HG02759 (cell line): ENCODE measurements at regions not wholly inside any gene's neighbourhood (a gene's known extent, or its start where the extent isn't known, plus 50 kb on each side); places are given as distances from the start of the nearest gene placed in this dataset.
"Not testable (repeated sequence)": the region's sequence is repeated elsewhere in the genome, so short reads cannot be mapped to it uniquely, and the experiment has no call there.

Experiments
- ATAC-seq: cut with Tn5 transposase; IDR thresholded peaks from one replicate; pipeline ENCODE4 v1.9.1; 2021; ENCODE audit warnings: mild to moderate bottlenecking, moderate library complexity; ENCODE audit not compliant: unreplicated experiment

DNA sequence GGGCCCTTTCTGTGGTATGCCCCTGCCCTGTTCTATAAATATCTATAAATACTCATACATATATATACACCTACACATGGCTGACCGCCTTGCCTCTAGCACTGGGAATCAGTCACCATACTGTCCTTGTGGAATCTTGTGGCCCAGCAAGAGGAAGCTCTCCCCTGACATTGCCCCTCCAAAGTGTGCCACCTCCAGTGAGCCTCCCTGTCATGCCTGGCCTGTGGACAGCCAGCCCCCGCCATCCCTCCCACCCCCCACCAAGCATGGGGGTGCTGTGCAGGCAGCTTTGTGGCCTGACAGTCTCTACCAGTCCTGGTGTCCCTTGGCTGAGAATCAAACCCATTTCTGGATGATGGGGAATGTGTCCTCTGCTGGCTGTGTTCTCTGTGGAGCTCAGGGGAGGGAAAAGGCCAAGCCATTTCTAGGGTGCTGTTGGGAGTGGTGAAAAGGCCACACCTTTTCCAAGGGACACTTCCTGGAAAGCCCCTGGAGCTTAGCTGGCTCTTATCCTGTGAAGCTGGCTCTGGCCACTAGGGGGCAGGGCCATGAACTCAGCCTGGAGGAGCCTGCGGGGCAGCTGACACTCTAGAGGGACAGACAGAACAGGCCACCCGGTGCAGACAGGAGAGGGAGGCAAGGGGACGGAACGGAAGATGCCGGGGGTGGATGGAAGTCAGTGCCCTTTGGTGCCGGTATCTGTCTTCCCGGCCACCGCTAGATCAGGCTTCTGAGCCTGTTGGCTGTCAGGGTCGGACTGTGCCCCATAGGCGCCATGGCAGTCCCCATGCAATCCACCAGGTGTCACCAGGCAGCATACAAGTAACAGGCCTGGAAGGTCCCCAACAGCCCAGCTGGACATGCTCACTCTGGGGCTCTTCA lies 167.2 kb downstream of the TBC1D2B start:
- ATAC-seq = not testable (repeated sequence)

DNA sequence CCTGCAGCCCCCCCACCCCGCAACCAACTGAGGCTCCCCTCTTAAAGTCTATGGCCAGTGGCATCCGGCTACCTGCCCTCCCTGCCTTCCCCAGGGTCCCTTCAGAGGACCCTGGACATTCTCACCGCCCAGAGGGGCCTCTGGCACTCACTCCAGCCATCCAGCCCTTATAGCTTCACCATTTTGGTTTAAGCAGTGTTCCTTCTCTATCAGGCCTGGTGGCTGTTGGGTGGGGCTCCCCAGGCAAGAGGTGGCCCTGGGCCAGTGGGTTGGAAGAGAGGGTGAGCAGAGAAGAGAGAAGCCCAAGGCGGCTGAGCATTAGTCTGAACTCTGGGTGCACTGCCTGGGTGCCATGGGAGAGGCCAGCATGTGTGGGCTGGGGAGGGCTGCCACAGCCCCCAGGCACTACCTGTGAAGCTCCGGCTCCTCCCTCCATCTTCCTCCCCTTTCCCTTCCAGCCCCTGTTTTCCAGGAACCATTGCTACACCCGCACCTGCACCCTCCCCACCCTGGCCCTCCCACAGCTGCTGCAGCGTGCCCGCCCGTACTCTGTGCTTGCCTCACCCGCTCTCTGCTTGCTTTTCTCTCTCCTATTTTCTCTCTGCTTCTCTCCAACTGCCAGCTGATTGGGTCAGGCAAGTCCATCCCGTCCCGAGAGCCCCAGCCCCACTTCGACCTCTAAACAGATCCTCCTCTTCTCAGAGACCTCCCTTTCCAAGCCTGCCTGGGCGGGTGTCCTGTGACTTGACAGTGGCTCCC lies 168.2 kb downstream of the TBC1D2B start:
- ATAC-seq = no peak

GRCh38 chr15:77908752-77909111 lies 168.8 kb downstream of the TBC1D2B start:
- not testable (repeated sequence) for ATAC-seq

DNA sequence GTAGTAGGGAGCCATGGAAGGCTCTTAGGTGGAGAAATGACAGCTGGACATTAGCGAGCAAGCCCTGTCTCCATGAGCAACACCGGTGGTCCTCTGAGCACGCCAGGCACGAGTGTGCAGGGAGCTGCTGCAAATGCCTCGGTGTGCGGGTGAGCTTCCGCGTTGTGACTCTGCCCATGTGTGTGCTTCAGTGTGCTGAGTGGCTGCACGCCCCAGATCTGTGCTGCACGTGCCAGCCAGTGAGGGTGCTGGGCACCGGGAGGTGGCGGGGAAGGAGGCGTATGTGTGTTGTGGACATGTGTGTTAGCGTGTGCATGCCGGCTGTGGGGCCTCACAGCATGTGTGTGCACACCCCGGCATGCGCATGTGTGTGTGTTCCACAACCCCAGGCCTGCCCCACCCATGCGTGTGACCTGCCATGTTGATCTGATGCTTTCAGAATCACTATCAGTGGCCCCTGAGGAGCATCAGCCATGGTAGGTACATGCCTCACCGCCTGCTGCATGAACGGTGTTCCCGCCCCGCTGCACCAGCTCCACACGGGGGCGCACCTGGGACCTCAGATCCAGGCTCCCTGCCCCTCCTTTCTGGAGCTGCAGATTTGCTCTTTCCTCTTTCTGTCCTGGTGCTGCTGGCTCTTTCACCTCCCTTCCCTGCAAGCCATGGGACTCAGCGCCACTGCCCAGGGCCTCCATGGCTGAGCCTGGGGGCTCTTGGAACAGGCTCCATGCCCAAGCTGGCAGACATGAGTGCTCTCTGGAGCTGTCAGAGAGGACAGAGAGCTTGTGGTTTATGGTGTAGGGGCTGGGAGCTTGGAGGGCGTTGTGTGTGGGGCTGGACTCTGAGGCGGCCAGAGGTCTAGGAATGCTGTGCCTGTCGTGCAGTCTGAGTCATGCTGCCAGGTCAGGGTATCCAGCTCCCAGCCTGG lies 169.4 kb downstream of the TBC1D2B start:
- ATAC-seq = no peak

- ATAC-seq = not testable (repeated sequence)
These were observed 171.2 kb downstream of the TBC1D2B start for GRCh38 chr15:77906062-77906990.

DNA sequence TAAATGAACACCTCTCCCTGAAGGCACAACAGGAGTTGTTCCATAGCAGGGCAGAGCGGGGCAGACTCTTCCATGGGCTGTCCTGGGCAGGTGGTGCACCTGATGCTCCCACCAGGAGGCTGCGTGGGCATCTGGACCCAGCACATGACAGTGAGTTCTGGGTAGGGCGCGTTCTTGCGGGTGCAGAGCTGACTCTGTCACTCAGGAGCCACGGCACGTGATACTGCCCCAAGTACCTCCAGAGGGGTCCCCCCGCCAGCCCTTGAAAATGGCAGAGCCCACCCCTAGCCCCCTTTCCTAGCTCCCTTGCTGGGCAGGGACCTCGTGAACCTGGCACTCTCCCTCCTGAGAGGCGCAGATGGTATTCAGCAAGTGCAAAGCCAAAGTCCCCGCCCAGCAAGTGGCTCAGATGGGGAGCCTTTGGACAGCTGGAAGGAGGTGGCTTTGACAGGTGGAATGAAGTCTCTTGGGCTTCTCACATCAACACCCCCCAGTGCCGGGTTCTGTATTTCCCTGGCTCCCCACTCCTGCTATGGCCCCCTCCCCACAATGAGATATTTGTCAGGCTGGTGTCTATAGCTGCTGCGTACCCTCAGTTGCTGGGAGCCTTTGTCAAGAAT lies 172.1 kb downstream of the TBC1D2B start:
- no peak for ATAC-seq

DNA sequence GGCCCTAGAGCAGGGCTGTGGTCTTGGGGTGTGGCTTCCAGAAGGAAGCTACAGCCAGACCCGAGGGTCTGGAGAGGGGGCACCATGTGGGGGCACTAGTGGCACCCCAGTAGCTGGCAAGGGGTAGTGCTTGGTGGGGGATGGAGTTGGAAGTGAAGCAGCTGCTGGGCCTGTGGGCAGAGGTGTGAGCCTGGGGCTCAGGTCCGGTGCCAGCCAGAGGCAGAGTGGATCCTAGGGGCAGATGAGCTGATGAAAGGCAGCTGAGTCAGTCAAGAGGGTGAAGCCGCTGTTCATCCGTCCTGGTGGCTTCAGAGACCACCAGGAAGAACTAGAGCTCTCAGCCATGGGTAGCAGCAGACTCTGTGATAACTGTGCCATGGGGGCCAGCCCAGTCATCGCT lies 172.6 kb downstream of the TBC1D2B start:
- no peak for ATAC-seq

DNA sequence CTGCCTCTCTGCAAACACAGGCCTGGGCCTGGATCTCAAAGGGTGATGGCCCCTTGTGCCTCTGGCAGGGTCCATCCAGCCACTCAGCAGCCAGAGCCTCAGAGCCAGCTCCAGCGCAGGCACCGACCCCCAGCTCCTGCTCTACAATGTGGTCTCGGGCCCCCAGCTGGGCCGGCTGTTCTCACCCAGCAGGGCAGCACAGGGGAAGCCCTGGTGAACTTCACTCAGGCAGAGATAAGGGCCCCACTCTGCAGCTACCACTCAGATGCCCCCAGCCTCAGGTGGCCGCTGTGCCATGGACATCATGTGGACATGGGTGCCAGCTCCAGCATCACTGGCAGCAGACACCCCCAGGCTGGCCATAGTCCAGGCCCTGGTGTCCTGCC lies 173.1 kb downstream of the TBC1D2B start:
- no peak for ATAC-seq

GRCh38 chr15:77903761-77904435 lies 173.6 kb downstream of the TBC1D2B start:
- not testable (repeated sequence) for ATAC-seq

- ATAC-seq = not testable (repeated sequence)
These were observed 174.4 kb downstream of the TBC1D2B start for GRCh38 chr15:77902921-77903760.

- ATAC-seq = no peak
These were observed 175.4 kb downstream of the TBC1D2B start for GRCh38 chr15:77901921-77902750.

DNA sequence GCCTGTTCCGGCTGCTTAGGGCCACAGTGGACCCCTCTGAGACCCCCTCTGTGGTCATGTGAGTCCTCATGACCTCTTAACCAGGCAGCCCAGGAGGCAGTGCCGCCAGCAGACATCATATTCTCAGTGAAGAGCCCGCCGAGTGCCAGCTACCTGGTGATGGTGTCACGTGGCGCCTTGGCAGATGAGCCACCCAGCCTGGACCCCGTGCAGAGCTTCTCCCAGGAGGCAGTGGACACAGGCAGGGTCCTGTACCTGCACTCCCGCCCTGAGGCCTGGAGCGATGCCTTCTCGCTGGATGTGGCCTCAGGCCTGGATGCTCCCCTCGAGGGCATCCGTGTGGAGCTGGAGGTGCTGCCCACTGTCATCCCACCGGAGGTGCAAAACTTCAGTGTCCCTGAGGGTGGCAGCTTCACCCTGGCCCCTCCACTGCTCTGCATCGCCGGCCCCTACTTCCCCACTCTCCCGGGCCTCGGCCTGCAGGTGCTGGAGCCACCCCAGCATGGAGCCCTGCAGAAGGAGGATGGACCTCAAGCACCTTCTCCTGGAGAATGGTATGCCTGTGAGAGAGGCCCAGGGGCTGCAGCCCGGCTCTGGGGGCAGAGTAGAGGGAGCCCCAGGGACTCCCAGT lies 176.1 kb downstream of the TBC1D2B start:
- no peak for ATAC-seq

DNA sequence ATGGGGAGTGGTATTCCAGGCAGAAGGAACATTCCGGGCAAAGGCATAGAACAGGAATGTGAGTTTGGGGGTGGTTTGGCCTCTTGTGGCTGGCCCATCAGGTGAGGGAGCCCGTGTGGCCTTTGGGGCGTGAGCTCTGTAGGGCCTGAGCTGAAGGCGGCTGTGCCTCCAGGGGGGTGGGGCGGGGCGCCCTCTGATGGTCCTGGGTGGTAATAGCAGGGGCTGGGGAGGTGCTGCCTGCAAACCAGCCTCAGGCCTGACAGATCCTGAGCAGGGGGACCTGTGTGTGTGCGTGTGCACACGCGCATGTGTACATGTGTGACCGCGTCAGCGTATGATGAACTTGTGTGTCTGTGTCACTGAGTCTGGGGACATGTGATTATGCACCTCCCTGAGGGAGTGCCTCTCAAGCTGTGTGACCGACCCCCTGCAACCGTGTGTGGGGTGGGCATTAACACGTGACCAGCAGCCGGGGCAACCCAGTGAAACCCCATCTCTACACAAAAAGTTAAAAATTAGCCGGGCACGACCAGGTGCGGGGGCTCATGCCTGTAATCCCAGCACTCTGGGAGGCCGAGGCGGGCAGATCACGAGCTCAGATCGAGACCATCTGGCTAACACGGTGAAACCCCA lies 177.1 kb downstream of the TBC1D2B start:
- not testable (repeated sequence) for ATAC-seq

- not testable (repeated sequence) for ATAC-seq
These were observed 177.7 kb downstream of the TBC1D2B start for GRCh38 chr15:77899776-77900175.

DNA sequence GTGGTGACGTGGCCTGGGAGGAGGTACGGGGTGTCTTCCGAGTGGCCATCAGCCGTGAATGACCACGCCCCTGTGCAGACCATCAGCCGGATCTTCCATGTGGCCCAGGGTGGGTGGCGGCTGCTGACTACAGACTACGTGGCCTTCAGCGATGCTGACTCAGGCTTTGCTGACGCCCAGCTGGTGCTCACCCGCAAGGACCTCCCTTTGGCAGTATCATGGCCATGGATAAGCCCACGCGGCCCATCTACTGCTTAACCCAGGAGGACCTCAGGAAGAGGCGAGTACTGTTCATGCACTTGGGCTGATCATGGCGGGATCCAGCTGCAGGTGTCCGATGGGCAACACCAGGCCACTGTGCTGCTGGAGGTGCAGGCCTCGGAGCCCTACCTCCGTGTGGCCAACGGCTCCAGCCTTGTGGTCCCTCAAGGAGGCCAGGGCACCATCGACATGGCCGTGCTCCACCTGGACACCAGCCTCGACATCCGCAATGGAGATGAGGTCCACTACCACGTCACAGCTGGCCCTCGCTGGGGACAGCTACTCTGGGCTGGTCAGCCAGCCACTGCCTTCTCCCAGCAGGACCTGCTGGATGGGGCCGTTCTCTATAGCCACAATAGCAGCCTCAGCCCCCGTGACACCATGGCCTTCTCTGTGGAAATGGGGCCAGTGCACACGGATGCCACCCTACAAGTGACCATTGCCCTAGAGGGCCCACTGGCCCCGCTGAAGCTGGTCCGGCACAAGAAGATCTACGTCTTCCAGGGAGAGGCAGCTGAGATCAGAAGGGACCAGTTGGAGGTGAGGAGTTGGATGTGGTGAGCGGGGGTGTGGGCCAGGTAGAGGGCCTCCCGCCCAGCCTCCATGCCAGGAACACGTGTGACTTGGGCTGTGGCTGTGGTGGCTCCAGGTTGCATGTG lies 178.4 kb downstream of the TBC1D2B start:
- no peak for ATAC-seq
